ENCODE measurements at regions not wholly inside any gene's neighbourhood (a gene's known extent, or its start where the extent isn't known, plus 50 kb on each side); places are given as distances from the start of the nearest gene placed in this dataset.

GRCh38 chr13:80035096-80035495, 305.8 kb downstream of the SPRY2 start:
- TF ChIP-seq, protein P1, sequence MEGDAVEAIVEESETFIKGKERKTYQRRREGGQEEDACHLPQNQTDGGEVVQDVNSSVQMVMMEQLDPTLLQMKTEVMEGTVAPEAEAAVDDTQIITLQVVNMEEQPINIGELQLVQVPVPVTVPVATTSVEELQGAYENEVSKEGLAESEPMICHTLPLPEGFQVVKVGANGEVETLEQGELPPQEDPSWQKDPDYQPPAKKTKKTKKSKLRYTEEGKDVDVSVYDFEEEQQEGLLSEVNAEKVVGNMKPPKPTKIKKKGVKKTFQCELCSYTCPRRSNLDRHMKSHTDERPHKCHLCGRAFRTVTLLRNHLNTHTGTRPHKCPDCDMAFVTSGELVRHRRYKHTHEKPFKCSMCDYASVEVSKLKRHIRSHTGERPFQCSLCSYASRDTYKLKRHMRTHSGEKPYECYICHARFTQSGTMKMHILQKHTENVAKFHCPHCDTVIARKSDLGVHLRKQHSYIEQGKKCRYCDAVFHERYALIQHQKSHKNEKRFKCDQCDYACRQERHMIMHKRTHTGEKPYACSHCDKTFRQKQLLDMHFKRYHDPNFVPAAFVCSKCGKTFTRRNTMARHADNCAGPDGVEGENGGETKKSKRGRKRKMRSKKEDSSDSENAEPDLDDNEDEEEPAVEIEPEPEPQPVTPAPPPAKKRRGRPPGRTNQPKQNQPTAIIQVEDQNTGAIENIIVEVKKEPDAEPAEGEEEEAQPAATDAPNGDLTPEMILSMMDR (IDR thresholded peaks at IDR 0.05): no peak
- TF ChIP-seq EP300 (IDR thresholded peaks at IDR 0.05) (no peak), POLR2A (IDR thresholded peaks at IDR 0.05) (no peak)

Data from ovary (tissue), 3 donors.